HG02759 (cell line): ENCODE measurements at regions not wholly inside any gene's neighbourhood (a gene's known extent, or its start where the extent isn't known, plus 50 kb on each side); places are given as distances from the start of the nearest gene placed in this dataset.
"Not testable (repeated sequence)": the region's sequence is repeated elsewhere in the genome, so short reads cannot be mapped to it uniquely, and the experiment has no call there.

Experiments
- ATAC-seq: cut with Tn5 transposase; IDR thresholded peaks from one replicate; pipeline ENCODE4 v1.9.1; 2021; ENCODE audit warnings: mild to moderate bottlenecking, moderate library complexity; ENCODE audit not compliant: unreplicated experiment

- ATAC-seq, result no peak
Observed at GRCh38 chr13:78098249-78098648, 179.6 kb upstream of the EDNRB start.

GRCh38 chr13:78096221-78096620 is 177.6 kb upstream of the EDNRB start:
- ATAC-seq, result no peak

DNA sequence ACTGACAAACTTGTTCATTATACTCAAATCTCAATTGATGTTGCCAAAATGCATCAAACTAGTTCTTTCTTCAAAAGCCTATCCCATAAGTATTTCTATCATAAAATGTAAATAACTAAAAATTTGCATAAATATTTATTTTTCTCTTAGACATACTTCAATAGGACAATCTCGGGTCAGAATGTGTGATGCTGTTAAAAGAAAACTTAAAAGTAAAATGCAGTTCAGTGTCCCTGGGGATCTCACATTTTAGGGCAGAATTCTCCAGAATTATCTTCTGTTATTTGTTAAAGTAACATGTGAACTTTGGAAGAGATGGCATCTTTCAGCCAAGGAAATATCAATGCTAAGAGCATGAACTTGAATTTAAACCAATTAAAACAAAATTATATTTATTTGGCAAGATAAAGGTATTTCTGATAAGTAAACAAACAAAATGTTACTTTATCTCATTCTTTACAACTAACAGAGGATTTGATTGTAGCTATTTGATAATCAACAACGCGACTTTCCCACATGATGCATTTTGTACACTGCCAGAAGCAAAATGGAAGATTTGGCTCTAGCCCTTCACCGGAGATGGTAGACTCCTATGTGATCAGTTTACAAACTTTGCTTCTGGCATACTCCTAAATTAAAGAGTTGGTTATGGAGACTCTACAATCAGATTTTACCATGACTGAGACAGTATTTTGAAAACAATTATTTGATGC is 169.5 kb upstream of the EDNRB start:
- no peak for ATAC-seq

- no peak for ATAC-seq
Observed at GRCh38 chr13:78085434-78086225, 167.0 kb upstream of the EDNRB start.

DNA sequence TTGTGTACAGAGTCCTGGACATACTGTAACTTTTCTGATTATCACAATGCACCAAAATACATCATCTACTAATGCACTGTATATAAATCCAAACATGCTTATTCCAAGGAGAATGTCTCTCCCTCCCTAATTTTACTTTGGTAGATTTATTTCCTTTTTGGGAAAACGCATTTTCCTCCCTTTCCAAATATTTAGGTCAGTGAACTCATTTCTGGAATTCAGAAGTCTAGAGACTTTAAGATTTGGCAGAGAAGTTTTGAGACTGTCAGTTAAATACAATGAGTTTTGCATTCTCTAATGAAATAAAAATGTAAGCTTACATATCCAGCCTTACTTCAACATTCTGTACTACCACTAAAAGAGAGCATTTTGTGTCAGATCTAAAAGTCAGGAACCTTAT is 165.8 kb upstream of the EDNRB start:
- ATAC-seq, result no peak

DNA sequence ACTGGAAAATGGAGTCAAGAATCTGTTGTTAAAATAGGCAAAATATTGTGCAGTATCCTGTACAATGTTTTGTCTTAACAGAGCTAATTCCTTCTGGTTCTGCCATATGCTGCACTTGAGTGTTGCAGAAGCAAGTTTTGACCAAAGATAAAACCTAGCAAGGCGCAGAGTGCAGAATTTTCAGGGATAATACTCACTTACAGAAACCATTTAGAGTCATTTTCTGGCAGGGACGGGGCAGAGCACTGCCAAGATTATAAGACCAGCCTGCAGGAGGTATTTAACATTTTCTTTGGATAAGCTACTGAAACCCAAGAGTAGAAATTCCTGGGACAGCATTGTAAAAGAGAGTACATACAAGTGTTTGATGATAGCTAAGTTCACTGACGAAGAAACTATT is 159.5 kb upstream of the EDNRB start:
- ATAC-seq, result no peak

DNA sequence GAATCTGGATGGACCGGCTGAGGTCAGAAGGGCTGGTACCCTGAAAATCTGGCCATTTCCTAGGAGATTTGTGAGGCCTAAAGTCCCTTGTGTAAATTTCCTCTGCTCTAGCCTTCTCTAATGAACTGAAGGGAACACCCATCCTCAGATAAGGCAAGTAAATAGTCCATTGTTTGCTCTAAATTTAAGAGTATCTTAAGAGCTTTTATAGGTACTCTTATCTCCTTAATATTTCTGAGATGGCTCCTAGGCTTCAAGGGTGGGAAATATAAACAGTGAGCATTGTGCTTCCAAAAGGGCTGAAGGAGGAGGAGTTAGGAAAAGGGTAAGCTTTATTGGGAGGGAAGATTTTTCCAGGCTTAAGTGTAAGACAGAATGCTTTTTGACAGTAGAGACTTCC is 148.7 kb upstream of the EDNRB start:
- no peak for ATAC-seq

GRCh38 chr13:78065141-78065540 is 146.5 kb upstream of the EDNRB start:
- ATAC-seq, result no peak

DNA sequence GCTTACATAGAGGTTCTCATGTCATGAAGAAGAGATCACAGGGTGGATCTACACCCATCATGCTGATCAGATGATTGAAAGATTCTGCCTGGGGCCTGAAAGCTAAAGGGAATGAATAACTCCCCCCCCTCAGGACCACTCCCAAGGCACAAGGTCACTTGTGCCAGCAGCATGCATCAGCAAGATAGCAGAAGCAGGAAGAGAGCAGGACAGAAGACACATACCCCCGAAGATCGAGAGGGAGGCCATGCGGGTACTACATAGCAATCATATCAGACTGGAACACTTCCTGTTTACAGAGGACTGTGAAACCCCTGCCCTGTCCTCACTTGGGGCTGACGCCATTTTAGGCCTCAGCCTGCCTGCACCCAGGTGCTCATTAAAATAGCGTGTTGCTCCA is 143.2 kb upstream of the EDNRB start:
- no peak for ATAC-seq

DNA sequence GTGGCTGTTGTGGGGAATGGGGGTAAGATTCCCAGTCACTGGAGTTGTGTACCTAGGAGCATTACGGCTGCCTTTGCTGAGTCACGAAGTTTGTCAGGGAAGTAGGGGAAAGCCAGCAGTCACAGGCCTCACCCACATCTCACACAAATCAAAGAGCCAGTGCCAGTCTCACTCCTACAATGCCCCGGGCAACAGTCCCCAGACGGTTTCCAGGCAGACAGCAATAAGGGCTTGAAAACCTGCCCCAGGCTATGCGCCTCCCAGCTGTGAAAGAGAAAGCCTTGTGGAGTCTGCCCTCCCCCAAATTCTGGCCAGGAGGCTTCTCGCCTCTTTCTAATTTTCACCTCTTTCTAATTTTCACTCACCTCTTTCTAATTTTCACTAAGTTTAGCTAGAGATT is 142.3 kb upstream of the EDNRB start:
- no peak for ATAC-seq

- not testable (repeated sequence) for ATAC-seq
Observed at GRCh38 chr13:78056865-78057264, 138.2 kb upstream of the EDNRB start.

- no peak for ATAC-seq
Observed at GRCh38 chr13:78054157-78054556, 135.5 kb upstream of the EDNRB start.

- no peak for ATAC-seq
Observed at GRCh38 chr13:78047151-78047550, 128.5 kb upstream of the EDNRB start.

DNA sequence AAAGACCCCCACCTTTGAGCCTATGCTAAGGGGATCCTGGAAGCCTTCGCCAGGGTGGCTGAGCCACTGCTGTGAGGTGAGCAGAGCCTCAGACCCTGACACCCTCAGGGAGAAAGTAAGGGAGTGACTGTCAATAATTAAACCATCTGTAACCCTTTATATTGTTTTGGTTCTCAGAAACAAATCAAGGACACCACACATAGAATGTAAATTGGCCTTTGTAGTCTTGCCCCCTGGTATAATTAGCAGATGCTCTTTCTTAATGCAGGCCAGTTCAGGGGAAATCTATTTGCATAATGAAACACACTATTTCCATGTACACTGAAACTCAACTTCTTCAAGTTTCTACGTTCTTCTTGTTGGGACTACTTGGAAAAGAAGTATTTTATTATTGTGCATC is 127.7 kb upstream of the EDNRB start:
- peak; percentile 83 for ATAC-seq

DNA sequence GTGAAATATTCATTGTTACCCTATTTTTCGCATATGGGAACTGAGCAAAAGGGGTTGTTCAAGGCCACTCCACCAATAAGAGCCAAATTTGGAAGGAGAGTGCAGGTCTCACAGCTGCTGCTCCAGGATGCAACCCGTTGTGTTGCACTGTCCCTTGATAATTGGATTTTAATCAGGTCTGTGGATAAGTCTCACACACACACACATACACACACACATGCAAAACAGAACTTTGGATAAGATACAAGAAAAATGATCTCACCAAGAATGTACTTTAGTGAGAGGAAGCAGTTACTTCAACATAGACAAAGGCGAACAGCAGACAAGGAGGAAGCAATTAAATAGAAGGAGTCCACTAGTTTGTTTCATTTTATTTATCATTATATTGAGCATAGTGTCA is 127.3 kb upstream of the EDNRB start:
- ATAC-seq, result peak; percentile 43

DNA sequence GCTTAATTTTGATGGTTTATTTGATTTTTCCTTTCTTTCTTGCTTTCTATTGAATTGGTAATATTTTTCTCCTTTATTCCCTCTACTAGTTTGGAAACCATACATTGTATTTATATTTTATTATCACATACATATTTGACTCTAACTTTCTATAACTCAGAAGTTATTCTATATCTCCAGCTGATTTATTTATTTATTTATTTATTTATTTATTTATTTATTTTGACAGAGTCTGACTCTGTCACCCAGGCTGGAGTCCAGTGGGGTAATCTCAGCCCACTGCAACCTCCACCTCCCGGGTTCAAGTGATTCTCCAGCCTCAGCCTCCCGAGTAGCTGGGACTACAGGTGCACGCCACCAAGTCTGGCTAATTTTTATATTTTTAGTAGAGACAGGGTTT is 122.7 kb upstream of the EDNRB start:
- not testable (repeated sequence) for ATAC-seq

- no peak for ATAC-seq
Observed at GRCh38 chr13:78040205-78040830, 121.7 kb upstream of the EDNRB start.

DNA sequence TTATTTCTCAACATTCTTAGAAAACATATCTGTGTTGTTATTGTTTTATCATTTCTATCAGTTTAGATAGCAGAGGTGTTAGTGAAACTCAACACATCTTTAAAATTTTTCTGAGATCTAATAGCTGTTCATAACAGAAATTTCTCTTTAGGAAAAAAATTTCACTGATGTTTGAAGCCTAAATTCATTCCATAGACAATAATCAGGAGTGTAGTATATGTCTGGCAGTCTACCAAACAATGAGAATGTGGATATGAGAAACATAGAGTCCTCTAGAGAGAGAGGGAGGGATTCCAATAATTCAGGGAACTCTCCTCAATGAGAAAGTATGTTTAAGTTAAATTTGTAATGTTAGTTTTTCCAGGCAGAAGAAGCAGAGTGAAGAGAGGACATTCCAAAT is 118.2 kb upstream of the EDNRB start:
- no peak for ATAC-seq

DNA sequence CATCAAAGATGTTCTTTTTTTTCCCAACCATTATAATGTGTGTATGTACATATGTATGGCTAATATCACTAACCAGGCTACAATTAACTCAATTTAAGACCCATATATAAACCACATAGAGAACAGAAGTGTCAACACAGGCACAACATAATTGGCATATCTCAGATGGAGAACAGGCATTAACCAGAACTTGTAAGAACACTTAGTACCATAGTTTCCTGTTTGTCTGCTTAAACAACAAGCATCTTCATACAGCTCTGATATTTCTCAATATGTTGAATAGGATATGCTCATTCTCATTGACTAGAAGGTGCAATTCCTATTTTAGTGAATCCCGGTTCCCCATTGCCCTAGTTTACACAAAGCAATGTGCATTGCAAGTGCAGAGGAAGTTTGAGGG is 116.9 kb upstream of the EDNRB start:
- no peak for ATAC-seq

- no peak for ATAC-seq
Observed at GRCh38 chr13:78033509-78033908, 114.9 kb upstream of the EDNRB start.

DNA sequence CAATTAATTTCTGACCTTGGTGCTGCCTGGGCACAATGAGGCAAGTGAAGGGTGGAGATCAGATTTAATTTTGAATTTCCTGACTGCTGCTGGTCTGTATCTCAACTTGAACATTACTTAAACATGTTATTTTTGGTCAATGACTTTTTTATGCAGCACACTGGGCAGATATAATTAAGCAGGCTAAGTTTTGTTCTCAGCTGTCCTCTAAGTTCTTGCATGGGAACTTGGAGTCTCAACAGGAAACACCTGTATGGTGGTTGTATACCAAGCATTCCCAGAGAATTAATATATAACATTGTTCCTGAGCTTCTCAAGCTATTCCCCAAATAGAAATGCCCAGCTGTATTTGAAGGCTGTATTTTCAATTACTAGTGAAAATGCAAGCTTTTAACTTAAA is 113.5 kb upstream of the EDNRB start:
- no peak for ATAC-seq

DNA sequence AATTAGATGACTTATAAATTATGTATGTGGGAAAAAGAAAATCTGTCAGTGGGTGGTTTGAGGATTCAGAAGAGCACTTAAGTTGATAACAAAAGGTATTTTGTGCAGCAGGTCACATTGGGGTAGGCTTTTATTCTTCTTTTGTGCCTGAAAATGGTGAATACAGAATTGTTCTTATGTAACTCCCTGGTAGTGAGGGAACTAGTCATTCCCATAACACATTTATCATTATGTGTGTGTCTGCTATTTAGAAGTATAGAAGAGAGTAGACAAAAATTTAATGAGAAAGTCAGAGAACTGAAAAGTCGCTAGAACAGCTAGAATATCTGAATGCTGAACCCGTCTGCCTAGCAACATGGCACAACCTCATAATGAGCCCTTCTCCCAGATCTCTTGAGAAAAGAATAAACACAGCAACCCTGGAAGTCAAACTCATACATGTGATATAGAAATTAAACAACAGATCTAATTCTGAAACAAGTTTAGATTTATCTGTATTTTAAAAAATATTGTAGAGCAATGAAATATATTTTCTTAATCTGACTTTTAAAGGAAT is 111.8 kb upstream of the EDNRB start:
- ATAC-seq, result no peak
